ENCODE measurements at regions not wholly inside any gene's neighbourhood (a gene's known extent, or its start where the extent isn't known, plus 50 kb on each side); places are given as distances from the start of the nearest gene placed in this dataset.

DNA sequence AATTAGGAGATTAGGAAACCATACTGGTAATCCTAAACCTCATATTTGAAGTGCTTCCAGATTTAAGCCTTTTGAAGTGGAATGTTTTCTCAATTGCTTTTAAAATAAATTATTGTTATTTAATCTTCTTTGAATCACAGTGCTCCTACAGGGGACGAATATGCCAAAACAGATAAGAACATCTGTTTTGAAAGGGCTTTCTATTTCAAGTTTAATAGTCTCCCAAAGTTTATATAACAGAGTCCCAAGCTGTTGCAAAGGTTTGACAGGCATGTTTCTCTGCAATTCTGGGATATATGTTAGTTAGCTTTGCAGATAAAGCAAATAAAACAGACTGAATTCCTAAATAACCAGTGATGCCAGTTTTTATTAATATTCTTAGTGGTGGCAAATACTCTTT, 803.7 kb downstream of the TLE4 start:
- no peak for DNase-seq (ENCODE audit: low spot score)

DNA sequence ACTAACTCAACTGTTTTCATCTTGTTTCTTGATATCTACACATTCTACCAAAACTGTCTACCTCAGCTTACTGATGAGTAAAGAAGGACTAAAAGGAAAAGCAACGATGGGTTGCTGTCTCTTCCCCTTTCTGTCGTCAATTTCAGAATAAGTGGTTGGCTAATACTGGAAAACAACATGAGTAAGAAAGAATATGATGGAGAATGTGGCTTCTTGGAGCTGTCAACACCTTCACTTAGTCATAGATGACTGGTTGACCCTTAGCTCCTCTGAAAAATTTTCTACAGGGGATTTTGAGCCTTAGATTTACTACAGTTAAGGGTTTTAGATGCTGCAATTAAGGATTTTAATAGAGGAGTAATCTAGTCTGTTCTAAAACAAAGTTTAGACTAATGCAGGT, 797.9 kb downstream of the TLE4 start:
- DNase-seq (ENCODE audit: low spot score) = no peak

DNA sequence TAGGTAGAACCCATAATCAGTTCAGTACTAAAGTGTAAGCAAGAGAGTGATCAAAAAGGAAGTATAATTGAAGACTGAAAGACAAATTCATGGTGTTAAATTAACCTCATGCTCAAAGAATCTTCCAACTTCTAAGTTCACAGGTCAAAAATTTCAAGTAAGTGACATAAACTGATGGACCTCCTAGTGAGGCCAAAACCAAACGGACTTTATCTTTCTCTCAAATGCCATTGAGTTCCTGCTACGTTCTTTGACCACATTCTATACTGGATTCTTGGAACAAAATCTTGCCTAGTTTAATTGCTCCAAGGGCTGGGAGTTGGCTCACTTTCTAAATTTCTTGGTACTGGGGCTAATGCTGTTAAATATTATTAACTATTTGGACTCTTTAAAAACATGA, 794.9 kb downstream of the TLE4 start:
- DNase-seq (ENCODE audit: low spot score) = no peak

DNA sequence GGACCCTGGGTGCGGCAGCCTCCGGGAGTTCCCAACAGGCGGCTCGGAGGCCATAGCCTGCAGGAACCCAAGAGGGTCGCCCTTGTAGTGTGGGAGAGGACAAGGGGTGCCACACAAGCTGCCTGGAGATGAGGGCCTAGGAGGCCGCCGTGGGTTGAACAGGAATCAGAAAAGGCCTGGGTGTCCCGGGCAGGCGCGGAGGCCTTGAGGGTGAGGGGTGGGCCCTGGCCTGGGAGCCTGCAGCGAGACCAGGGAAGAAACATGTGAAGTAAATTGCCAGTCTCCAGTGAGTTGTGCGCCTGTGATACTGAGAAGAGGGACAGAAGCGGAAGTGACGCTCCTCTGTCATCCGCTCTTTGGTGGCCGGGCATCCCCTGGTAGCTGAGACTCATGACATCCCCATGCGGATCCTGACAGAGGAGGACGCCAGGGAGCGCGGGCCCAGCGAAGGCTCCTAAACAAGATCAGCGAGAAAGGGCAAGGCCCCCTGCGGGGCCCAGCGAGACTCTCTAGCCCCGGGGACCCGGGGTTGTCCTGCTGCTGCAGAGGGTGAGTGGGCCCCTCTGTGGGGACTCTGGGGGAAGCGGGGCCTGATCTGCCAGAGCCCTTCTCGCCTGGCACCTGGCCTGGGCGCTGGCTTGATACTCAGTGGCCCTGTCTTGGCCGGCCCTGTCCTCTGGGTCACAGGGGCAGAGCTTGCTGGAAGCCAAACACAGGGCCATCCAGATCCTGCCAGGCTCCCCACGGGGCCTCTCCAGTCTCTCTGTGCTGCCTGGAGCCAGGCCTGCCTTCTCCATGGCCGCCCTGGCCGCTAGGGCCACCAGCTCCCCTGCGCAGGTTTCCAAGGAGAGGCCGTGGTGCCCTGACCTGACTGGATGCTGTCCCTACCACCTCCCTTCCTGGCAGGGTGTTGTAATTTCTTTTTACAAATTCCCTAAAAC, 788.4 kb downstream of the TLE4 start:
- no peak for DNase-seq (ENCODE audit: low spot score)

DNA sequence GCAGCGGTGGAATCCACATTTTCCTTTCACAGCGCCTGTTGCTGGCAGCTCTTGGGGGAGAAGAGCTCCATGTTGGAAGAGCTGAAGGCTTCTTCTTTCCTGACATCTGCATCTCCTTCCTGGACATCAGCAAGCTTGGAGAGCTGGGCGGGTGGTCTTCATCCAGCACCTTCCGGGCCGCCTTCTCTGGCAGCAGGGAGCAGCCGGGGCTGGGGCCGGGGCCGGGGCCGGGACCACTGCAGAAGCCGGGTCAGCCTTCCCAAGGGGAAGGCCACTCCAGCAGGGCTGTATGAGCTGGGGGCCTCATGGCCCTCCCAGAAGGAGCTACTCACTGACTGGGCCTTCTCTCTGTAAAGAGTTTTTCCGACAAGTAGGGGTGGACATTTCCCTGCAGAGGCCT, 787.5 kb downstream of the TLE4 start:
- no peak for DNase-seq (ENCODE audit: low spot score)

DNA sequence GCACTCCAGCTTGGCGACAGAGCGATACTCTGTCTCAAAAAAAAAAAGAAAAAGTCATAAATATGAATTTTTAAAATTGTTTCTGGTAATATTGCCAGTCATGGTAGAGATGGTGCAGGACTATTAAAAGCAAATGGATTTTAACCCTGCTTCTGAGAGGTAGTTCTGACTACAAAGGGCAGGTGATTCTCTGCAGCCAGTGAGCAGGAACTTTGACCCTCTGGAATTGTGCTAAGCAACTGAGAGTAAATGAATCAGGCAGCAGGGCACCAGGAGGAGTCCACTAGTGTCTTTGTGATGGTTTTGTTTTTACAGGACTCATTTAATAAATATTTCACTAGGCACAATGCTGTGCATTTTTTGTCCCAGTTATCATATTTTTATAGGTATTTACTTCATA, 781.2 kb downstream of the TLE4 start:
- no peak for DNase-seq (ENCODE audit: low spot score)

DNA sequence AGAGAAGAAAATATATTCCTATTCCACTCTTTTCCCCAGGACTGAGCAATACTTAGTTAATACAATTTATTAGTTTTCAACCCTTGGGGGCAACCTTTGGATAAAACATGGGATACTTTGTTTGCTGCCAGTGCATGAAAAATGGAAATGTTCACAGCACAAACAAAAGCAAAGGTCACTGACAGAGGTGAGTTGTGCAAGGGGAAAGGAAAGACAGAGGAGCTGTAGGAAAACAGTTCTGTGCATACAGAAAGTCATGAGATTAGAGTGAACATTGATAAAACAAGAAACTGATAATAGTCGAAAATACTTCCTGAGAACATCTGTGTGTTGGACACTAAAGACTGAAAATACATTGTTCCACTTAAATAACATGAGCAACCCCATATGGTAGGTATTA, 779.8 kb downstream of the TLE4 start:
- DNase-seq (ENCODE audit: low spot score) = no peak

DNA sequence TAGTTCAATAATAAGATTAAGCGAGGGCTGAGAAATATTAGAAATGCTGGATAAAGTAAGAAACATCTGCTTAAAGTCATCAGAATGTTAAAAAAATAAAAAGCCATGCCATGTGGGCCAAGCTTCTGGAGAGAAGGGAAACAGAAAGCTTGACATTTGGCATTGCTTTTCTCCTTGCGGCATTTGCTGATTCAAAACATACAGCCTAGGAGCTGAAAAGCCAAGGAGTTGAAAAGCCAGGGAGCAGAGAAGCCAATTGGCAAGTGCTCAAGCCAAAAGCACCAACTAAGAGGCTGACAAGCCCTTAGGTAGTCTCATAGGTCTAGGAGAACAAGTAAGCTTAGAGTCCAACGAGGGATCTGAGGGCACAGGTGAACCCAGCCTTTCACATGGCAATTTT, 754.3 kb downstream of the TLE4 start:
- DNase-seq (ENCODE audit: low spot score) = no peak

DNA sequence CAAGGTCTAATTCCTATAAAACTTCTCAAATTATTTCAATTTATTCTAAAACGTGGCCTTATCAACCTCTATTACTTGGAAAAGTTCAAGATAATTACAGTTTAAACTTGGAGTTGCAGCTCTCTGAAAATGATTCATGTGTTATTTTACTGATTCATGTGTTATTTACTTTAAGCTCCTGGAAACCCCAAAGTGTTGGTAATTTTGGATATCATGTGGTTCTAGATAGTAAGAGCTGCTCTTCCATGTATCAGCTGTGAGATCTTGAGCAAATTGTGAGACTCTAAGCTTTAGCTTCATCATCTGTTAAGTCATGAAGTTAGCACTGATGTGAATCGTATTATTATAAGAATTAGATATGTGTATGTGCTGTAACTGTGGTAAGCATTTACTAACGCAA, 749.2 kb downstream of the TLE4 start:
- no peak for DNase-seq (ENCODE audit: low spot score)

DNA sequence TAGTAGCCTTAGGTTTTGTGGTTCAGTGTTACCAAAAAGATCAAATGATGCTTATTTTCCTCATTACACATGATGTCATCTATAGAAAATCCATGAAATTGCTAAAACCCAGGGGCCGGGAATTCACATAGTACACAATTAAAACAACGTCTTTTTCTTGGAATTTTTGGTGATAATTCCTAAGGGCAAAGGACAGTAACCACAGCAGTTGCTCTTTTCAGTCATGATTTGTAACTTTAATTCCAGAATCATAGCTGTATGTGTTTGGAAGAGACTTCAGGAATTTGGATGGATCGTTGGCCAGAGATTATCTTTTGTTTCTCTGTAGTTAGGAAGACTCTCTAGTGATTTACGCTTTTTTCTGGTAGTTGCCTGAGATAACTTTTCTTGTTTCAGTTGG, 748.7 kb downstream of the TLE4 start:
- no peak for DNase-seq (ENCODE audit: low spot score)

DNA sequence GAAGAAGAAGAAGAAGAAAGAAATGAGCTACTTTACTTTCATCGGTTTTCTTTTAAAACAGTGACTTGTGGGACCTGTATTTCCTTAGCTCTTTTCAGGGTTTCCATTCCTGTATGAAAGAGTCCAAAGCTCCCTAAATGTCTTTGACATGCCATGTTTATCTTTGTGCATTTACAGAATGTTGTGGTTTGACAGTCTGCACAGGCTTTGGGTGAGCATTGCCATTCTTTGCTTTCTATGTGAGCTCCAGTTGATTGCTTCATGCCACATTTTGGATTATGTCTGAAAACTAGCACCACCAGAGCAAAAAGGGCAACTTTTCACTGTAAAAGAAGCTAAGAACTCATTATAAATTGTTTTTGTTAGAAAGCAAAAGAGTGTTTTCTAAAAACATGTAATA, 733.4 kb downstream of the TLE4 start:
- DNase-seq (ENCODE audit: low spot score) = no peak

DNA sequence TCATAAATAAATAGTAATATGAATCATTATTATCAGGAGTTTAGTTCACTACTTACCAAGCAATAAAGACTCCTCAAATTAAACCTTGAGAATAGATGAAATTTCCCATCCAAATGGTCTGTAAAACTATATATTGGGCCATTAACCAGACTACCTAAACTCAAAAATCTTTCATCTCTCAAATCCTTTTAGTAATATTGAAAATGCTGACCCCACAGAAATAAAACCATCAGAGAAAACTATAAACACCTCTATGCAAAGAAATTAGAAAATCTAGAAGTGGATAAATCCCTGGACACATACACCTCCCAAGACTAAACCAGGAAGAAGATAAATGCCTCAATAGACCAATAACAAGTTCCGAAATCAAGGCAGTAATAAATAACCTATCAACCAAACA, 723.2 kb downstream of the TLE4 start:
- DNase-seq (ENCODE audit: low spot score) = no peak

DNA sequence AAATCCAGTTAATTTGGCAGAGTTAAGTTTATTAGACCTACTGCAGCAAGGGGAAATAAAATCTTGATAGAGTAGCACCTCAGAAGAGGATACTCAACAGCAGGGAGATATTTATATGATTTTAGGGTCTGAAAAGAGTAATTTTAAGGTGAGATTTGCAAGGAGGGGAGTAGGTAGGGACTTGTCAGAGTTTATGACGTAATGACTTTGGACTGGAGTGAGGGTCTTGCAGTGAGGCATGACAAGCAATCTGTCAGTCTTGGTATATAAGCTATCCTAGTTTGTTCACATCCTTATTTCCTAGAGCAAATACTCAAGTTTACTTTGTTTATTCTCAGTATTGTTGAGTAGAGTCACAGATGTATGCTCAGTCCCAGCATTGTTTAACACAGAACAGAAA, 722.6 kb downstream of the TLE4 start:
- no peak for DNase-seq (ENCODE audit: low spot score)

DNA sequence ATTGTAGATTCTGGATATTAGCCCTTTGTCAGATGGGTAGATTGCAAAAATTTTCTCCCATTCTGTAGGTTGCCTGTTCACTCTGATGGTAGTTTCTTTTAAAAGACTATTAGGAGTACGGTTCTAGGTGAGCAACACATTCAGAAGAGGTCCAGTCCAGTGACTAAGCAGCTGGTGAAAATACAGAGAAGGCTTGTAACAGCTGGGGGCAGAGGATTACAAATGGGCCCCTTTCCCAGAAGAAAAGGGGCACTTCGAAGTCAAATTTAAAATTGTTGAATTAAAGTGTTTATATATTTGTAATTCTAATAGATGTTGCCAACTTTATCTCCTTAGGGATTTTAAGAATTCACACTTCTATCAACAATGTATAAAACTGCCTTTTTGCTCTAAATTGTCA, 720.5 kb downstream of the TLE4 start:
- DNase-seq (ENCODE audit: low spot score) = no peak

DNA sequence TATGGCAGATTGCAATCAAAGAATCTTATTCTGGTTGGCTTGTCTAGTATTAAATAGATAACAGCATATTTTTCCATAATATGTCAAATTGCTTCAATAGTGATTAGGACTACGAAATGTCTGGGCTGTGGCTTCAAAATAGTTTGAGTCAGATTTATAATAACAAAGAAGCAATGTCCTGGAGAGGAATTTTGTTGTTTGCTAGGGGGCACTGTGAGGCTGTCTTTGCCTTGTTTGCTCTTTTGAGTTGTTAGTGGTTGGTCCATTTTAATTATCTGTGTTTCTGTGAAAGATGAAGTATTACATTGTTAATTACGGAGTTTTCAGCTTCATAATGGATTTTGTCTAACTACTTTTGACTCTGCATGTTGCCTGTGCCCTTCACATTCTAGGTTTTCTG, 713.6 kb downstream of the TLE4 start:
- DNase-seq (ENCODE audit: low spot score) = no peak

DNA sequence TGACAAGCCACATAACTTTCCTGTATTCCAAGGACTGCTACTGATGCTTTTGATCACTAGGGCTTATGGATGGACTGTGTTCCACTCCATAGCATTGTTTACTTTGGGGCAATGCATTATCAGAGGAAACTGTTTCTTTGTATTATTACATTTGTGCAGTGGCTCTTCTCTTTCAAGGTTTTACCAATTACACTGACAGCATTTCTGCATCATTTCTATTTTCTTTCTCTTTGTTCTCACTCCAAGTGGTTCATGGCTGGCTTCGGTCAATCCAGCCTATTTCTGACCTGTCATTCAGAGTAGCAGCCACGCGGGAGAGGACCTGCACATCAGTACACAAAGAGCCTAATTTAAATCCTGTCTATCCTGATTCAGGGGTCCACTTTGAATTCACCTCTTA, 711.0 kb downstream of the TLE4 start:
- DNase-seq (ENCODE audit: low spot score) = no peak

DNA sequence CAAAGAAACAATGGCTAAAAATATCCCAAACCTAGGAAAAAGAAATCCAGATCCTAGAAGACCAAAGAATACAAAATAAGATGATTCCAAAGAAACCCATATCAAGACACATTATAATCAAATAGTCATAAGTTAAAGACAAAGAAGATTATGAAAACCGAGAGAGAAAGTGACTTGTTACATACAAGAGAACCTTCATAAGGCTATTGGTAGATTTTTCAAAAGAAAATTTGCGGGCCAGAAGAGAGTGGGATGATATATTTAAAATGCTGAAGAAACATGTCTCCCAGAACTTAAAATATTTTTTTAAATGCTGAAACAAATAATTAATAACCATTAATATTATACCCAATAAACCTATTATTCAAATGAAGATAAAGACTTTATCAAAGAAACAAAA, 687.3 kb downstream of the TLE4 start:
- DNase-seq (ENCODE audit: low spot score) = no peak

DNA sequence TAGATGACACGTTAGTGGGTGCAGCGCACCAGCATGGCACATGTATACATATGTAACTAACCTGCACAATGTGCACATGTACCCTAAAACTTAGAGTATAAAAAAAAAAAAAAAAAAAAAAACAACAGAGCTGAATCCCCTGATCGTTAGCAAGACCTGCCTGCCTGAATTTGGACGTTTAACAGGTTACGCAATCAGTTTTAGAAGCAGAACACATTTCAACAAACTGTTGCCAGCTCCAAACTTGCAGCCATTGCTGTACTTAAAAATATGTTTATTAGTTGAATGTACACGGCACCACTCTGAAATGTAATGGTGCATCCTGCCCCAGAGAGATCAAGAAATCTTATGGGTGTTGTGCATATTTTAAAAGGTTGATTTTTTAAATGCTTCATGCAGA, 680.0 kb downstream of the TLE4 start:
- DNase-seq (ENCODE audit: low spot score) = no peak

DNA sequence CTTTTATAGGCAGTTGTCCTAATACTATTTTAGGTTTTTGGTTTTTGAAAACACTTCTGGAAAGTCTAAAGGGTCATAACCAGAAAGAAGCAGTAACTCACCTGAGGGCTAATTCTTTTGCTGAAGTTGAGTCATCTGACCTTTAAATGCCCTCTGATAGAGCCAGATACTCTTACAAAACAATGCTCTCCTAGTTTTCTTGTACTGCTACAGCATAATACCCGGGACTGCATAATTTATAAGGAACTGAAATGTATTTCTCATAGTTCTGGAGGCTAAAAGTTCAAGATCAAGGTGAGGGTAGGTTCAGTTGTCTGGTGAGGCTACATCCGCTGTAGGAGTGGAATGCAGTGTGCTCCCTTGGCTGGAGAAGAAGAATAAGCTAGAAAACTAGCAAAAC, 670.3 kb downstream of the TLE4 start:
- no peak for DNase-seq (ENCODE audit: low spot score)

DNA sequence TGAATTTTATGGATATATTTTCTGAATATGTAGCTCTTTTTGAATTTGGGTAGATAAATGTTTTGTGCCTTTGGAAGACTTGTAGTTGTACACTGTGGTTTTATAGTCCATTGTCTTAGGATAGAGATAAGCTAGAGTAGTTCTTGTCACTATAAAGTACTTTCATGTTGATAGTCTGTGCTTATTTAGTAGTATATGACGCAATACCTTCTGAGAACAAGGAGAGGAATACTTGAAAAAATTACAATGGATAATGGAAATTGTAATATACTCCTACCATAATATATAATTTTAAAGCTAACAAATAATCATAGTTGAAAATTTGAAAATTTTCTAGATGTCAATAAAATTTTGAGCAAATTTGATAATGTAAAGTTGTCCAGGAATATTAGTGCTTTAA, 664.0 kb downstream of the TLE4 start:
- DNase-seq (ENCODE audit: low spot score) = no peak

DNA sequence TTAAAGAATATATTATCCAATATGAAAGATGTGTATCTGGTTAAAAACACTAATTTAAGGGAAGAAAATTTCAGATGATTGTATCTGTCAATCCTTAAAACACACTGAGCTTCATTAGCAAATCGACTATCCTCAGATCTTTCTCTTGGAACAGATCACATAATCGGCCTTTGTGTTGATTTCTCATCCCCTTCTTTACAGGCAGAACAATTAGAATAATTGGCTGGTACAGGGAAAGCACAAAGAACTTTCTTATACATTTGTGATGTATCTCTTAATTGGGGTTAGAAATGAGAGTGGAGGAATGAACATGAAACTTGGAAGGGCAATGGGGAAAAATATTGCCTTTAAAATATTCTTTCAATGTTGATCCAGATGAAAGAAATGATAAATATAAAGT, 662.1 kb downstream of the TLE4 start:
- DNase-seq (ENCODE audit: low spot score) = no peak

DNA sequence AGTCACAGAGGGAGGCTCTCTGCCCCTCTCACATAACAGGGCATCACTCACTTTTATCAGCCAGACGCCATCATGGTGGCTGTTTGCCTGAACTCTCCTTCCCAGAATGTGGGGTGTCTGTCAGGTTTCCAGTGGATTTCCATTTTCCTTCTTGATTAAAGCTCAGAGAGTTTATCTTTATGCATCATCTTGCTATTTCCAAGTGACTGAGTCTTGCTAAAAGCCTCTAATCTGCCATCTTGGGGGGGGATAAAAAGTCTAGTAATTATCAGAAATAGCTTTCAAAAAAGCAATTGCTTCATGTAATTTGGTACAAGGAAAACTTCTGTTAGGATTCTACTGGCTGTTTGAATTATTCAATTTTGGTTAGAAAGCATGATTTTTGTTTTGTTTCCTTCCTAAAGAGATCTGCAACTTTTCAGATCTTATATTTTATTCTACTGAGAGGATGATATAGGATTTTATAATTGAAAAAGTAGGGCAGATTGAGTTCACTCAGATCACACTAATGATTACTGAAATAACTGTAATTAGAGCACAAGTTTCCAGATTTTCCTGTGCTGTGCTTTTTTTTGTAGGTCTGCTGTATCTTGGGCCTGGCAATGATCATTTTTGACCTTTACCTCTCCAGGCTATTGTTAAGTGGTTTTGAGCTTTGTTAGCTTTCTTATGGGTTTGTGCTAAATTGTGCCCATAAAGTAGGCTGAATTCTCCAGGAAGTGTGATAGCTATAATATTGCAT, 661.5 kb downstream of the TLE4 start:
- no peak for DNase-seq (ENCODE audit: low spot score)

All from CD4-positive, alpha-beta T cell treated with Interleukin-15 for 4 hours (primary cell).